Gastrocnemius medialis (tissue), 4 donors: ENCODE measurements at regions not wholly inside any gene's neighbourhood (a gene's known extent, or its start where the extent isn't known, plus 50 kb on each side); places are given as distances from the start of the nearest gene placed in this dataset.

Source experiments
- ATAC-seq, 2 donors: fragments of 150-250 bp; one replicate each; pipeline ENCODE4 v1.9.1; 2016
- DNase-seq, 2 donors: peaks; one replicate each; pipeline ENCODE4 v3.0.0-alpha.2; 2019
- H3K27ac ChIP-seq, 4 donors: fragments of 200-600 bp; sonication (generic); 1 replicate in 1 of 4; 2 replicates in 3 of 4; pipeline ENCODE4 v1.5.1; 2016 to 2018; ENCODE audit warnings: mild to moderate bottlenecking in 2 of 4, moderate library complexity in 1 of 4
- H3K27me3 ChIP-seq, 3 donors: fragments of 200-600 bp; sonication (generic) in 2 of 3; 1 replicate in 1 of 3; 2 replicates in 2 of 3; pipeline versions ENCODE4 v1.5.1 to v1.6.0; 2016 to 2019; ENCODE audit warnings: mild to moderate bottlenecking in 1 of 3, moderate library complexity in 1 of 3
- H3K36me3 ChIP-seq, 2 donors: fragments of 200-600 bp; sonication (generic) in 1 of 2; one replicate each; pipeline ENCODE4 v1.5.1; 2017 to 2018
- H3K4me1 ChIP-seq, 2 donors: fragments of 200-600 bp; sonication (generic) in 1 of 2; one replicate each; pipeline ENCODE4 v1.5.1; 2016 to 2017; ENCODE audit warnings: mild to moderate bottlenecking in 2 of 2
- H3K4me3 ChIP-seq, 4 donors: fragments of 200-600 bp; sonication (generic) in 3 of 4; 1 replicate in 1 of 4; 2 replicates in 3 of 4; pipeline ENCODE4 v1.5.1; 2016 to 2019; ENCODE audit warnings: mild to moderate bottlenecking in 2 of 4
- H3K9me3 ChIP-seq, 3 donors: fragments of 200-600 bp; sonication (generic) in 2 of 3; 1 replicate in 1 of 3; 2 replicates in 2 of 3; pipeline ENCODE4 v1.5.1; 2016 to 2019
- POLR2A ChIP-seq, 2 donors: fragments of 450-650 bp; IDR thresholded peaks; one replicate each; pipeline ENCODE4 v1.6.1; 2017; ENCODE audit warnings: antibody characterized with exemption in 2 of 2, mild to moderate bottlenecking in 2 of 2, moderate library complexity in 2 of 2
- in situ Hi-C, 4 donors: fragments of 200-750 bp; cut with MboI; loops; one replicate each; pipeline versions ENCODE4 v1.15.0 to v1.8.0; 2017; ENCODE audit warnings: low sequenced_read_pairs in 4 of 4
- intact Hi-C: fragments of 100-400 bp; cut with DNase I; formaldehyde crosslinking; loops from one replicate; pipeline ENCODE4 v1.15.1; 2023; ENCODE audit warnings: low total_unique reads
- TF ChIP-seq, protein P1 (sequence below), 5 experiments: fragments of 450-650 bp in 3 of 5; fragments of 200-600 bp in 2 of 5; sonication (generic) in 2 of 5; IDR thresholded peaks in 4 of 5; conservative IDR thresholded peaks in 1 of 5; 1 replicate in 4 of 5; 2 replicates in 1 of 5; pipeline ENCODE4 v1.5.1; 2016 to 2019; ENCODE audit warnings: antibody characterized with exemption in 5 of 5, mild to moderate bottlenecking in 3 of 5, moderate library complexity in 3 of 5

DNA sequence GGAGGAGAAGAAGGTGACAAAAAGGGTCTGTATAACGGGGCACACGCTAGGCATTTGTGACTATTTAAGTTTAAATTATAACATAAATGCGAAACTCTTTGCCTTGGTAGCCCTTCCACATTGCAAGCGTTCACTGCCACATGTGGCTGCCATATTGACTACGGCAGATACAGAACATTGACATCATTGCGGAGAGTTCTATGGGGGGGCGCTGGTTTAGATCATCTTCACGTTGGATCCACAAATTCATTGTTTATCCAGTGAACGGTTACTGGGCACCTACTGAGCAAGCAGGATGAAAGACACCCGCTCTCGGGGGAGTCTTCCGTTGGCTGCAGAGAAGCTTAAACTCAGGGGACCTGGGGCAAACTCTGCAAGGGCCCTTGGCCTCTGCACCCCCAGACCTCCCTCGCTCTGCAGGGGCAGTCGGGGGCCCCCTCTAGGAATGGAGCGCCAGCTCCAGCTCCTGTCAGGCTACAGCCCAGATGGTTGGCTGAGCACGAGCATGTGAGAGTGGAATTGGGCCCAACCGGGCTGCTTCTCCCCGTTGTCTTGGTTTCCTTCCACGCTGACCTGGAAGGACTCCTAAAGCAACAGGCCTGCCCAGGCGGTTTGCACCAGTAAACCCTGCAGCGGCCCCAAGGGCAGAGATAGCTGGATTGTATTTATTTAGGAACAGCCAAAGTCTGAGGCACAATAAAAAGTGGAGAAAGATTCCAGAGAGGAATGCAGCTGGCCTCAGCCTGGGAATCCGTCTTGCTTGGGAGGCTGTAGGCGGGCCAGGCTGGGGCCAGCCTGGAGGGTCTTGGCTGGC is 172.2 kb downstream of the SEC14L1 start:
- H3K4me1 ChIP-seq: peaks cover 14 to 29% of the 10 kb centered on the region in 2 donors
- TF ChIP-seq POLR2A (IDR thresholded peaks at IDR 0.05): no peak
- TF ChIP-seq, protein P1, sequence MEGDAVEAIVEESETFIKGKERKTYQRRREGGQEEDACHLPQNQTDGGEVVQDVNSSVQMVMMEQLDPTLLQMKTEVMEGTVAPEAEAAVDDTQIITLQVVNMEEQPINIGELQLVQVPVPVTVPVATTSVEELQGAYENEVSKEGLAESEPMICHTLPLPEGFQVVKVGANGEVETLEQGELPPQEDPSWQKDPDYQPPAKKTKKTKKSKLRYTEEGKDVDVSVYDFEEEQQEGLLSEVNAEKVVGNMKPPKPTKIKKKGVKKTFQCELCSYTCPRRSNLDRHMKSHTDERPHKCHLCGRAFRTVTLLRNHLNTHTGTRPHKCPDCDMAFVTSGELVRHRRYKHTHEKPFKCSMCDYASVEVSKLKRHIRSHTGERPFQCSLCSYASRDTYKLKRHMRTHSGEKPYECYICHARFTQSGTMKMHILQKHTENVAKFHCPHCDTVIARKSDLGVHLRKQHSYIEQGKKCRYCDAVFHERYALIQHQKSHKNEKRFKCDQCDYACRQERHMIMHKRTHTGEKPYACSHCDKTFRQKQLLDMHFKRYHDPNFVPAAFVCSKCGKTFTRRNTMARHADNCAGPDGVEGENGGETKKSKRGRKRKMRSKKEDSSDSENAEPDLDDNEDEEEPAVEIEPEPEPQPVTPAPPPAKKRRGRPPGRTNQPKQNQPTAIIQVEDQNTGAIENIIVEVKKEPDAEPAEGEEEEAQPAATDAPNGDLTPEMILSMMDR (IDR thresholded peaks at IDR 0.05 in 4 of 5, conservative IDR thresholded peaks at IDR 0.05 in 1 of 5): no peak
- DNase-seq: no peak
- no peak overlapping the region for H3K4me3 ChIP-seq
- no peaks in the 10 kb centered on the region for H3K9me3 ChIP-seq
- intact Hi-C loops: no loop called here
- in situ Hi-C loops: no loop called here
- H3K36me3 ChIP-seq: no peaks in the 10 kb centered on the region
- H3K27ac ChIP-seq: no peak overlapping the region
- no peak for ATAC-seq
- no peaks in the 10 kb centered on the region for H3K27me3 ChIP-seq

DNA sequence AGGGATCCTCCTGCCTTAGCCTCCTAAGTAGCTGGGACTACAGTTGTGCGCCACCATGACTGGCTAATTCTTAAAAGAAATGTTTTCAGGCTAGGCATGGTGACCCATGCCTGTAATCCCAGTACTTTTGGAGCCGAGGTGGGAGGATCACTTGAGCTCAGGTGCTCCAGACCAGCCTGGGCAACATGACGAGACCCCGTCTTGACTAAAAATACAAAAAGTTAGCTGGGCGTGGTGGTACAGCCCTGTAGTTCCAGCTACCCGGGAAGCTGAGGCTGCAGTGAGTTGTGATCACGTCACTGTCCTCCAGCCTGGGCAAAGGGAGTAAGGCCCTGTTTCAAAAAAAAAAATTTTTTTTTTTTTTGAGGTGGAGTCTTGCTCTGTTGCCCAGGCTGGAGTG is 173.1 kb downstream of the SEC14L1 start:
- no peak for TF ChIP-seq POLR2A (IDR thresholded peaks at IDR 0.05)
- TF ChIP-seq, protein P1 (IDR thresholded peaks at IDR 0.05 in 4 of 5, conservative IDR thresholded peaks at IDR 0.05 in 1 of 5): no peak
- Histone ChIP-seq H3K4me3 (no peak overlapping the region), H3K4me1 (peaks cover 17 to 26% of the 10 kb centered on the region in 2 donors), H3K9me3 (no peaks in the 10 kb centered on the region), H3K27ac (no peak overlapping the region), H3K36me3 (no peaks in the 10 kb centered on the region), H3K27me3 (no peaks in the 10 kb centered on the region)
- no peak for DNase-seq
- ATAC-seq: no peak
- in situ Hi-C loops (no loop called here), intact Hi-C loops (no loop called here)

DNA sequence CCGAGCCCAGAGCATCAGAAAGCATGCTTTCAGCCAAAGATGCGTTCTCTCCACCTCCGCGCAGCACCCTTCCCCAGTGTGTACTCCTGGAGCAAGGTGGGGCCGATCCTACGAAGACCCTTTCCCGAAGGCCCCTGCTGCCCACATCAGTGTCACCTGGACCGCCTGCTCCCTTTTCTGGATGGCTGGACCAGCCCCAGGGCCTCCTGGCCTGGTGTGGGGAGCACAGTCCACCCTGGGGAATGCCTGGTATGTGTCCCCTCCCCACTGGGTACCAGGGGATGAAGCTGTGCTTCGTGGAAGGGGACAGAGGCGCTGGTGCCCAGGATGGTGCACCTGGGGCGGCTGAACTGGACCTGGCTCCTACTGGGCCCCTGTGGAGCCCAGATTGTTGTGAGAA is 173.8 kb downstream of the SEC14L1 start:
- Histone ChIP-seq H3K27ac (no peak overlapping the region), H3K4me3 (no peak overlapping the region), H3K4me1 (peaks cover 21 to 26% of the 10 kb centered on the region in 2 donors), H3K9me3 (no peaks in the 10 kb centered on the region), H3K27me3 (no peaks in the 10 kb centered on the region), H3K36me3 (no peaks in the 10 kb centered on the region)
- in situ Hi-C loops: no loop called here
- ATAC-seq: no peak
- TF ChIP-seq, protein P1 (IDR thresholded peaks at IDR 0.05 in 4 of 5, conservative IDR thresholded peaks at IDR 0.05 in 1 of 5): no peak
- TF ChIP-seq POLR2A (IDR thresholded peaks at IDR 0.05): no peak
- peak in 1 of 2 donors; percentile 9 for DNase-seq
- intact Hi-C loops: no loop called here

DNA sequence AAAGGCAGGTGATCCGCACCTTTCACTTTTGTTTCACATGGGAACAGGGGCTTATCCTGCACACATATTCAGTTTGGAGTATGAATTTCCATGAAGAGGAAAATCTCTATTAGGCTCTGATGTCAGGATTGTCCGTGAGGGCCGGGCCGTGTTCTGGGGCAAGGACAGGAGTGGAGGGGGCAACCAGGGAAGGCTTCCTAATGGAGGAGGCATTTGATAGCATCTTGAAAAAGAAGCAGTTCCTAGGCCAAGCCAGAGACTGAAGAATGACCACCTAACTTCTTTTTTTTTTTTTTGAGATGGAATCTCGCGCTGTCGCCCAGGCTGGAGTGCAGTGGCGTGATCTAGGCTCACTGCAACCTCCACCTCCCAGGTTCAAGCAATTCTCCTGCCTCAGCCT is 174.2 kb downstream of the SEC14L1 start:
- no peak overlapping the region for H3K27ac ChIP-seq
- peaks cover 24 to 27% of the 10 kb centered on the region in 2 donors for H3K4me1 ChIP-seq
- H3K36me3 ChIP-seq: no peaks in the 10 kb centered on the region
- no peak for DNase-seq
- no peaks in the 10 kb centered on the region for H3K9me3 ChIP-seq
- TF ChIP-seq, protein P1 (IDR thresholded peaks at IDR 0.05 in 4 of 5, conservative IDR thresholded peaks at IDR 0.05 in 1 of 5): no peak
- TF ChIP-seq POLR2A (IDR thresholded peaks at IDR 0.05): no peak
- H3K27me3 ChIP-seq: no peaks in the 10 kb centered on the region
- in situ Hi-C loops: no loop called here
- no peak overlapping the region for H3K4me3 ChIP-seq
- ATAC-seq: no peak
- intact Hi-C loops: no loop called here
